ENCODE measurements at regions not wholly inside any gene's neighbourhood (a gene's known extent, or its start where the extent isn't known, plus 50 kb on each side); places are given as distances from the start of the nearest gene placed in this dataset.

DNA sequence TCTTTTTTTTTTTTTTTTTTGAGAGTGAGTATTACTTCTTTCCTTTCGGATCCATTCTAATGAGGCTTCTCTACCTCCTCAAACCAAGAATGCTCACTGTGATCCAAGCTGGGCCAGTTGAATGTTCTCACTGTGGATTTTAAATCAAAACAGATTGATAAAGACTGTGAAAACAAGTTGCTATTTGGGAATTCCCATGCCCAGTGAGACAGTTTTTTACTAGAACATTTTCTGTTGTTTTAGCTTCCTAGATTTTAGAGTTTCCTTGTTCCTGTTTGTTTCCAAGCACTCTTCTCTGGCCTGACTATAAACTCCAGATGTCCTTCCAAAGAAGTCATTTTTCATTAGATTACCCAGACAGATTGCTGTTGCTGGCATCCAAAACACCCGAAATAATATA lies 60.1 kb upstream of the GALNT15 start:
- no peaks in the 10 kb centered on the region for H3K4me1 ChIP-seq (ENCODE audit: insufficient read depth)
- H4K20me1 ChIP-seq (replicated peaks; ENCODE audit: insufficient read depth) = no peaks in the 10 kb centered on the region
- TF ChIP-seq NANOG (IDR thresholded peaks at IDR 0.05; ENCODE audit: borderline replicate concordance) (no peak), STAT1 (IDR thresholded peaks at IDR 0.05; ENCODE audit: unreplicated experiment) (no peak), EZH2phosphoT487 (IDR thresholded peaks at IDR 0.05; ENCODE audit: unreplicated experiment) (no peak), ZNF331 (CRISPR knock-in tag; IDR thresholded peaks at IDR 0.05; ENCODE audit: low read depth) (no peak), POLR2AphosphoS5 (IDR thresholded peaks at IDR 0.05; ENCODE audit: low read depth) (no peak), JUNB (IDR thresholded peaks at IDR 0.05; ENCODE audit: unreplicated experiment) (no peak), CREB1 (CRISPR knock-in tag; IDR thresholded peaks at IDR 0.05; ENCODE audit: low read depth) (no peak), EZH2 (IDR thresholded peaks at IDR 0.05; ENCODE audit: low read depth, unreplicated experiment) (no peak), ZNF114 (CRISPR knock-in tag; IDR thresholded peaks at IDR 0.05) (no peak)
- TF ChIP-seq, protein P1, sequence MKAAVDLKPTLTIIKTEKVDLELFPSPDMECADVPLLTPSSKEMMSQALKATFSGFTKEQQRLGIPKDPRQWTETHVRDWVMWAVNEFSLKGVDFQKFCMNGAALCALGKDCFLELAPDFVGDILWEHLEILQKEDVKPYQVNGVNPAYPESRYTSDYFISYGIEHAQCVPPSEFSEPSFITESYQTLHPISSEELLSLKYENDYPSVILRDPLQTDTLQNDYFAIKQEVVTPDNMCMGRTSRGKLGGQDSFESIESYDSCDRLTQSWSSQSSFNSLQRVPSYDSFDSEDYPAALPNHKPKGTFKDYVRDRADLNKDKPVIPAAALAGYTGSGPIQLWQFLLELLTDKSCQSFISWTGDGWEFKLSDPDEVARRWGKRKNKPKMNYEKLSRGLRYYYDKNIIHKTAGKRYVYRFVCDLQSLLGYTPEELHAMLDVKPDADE (IDR thresholded peaks at IDR 0.05) = no peak
- TF ChIP-seq, protein P2, sequence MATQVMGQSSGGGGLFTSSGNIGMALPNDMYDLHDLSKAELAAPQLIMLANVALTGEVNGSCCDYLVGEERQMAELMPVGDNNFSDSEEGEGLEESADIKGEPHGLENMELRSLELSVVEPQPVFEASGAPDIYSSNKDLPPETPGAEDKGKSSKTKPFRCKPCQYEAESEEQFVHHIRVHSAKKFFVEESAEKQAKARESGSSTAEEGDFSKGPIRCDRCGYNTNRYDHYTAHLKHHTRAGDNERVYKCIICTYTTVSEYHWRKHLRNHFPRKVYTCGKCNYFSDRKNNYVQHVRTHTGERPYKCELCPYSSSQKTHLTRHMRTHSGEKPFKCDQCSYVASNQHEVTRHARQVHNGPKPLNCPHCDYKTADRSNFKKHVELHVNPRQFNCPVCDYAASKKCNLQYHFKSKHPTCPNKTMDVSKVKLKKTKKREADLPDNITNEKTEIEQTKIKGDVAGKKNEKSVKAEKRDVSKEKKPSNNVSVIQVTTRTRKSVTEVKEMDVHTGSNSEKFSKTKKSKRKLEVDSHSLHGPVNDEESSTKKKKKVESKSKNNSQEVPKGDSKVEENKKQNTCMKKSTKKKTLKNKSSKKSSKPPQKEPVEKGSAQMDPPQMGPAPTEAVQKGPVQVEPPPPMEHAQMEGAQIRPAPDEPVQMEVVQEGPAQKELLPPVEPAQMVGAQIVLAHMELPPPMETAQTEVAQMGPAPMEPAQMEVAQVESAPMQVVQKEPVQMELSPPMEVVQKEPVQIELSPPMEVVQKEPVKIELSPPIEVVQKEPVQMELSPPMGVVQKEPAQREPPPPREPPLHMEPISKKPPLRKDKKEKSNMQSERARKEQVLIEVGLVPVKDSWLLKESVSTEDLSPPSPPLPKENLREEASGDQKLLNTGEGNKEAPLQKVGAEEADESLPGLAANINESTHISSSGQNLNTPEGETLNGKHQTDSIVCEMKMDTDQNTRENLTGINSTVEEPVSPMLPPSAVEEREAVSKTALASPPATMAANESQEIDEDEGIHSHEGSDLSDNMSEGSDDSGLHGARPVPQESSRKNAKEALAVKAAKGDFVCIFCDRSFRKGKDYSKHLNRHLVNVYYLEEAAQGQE (IDR thresholded peaks at IDR 0.05; ENCODE audit: unreplicated experiment) = no peak
- TF ChIP-seq, protein P3, sequence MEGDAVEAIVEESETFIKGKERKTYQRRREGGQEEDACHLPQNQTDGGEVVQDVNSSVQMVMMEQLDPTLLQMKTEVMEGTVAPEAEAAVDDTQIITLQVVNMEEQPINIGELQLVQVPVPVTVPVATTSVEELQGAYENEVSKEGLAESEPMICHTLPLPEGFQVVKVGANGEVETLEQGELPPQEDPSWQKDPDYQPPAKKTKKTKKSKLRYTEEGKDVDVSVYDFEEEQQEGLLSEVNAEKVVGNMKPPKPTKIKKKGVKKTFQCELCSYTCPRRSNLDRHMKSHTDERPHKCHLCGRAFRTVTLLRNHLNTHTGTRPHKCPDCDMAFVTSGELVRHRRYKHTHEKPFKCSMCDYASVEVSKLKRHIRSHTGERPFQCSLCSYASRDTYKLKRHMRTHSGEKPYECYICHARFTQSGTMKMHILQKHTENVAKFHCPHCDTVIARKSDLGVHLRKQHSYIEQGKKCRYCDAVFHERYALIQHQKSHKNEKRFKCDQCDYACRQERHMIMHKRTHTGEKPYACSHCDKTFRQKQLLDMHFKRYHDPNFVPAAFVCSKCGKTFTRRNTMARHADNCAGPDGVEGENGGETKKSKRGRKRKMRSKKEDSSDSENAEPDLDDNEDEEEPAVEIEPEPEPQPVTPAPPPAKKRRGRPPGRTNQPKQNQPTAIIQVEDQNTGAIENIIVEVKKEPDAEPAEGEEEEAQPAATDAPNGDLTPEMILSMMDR (conservative IDR thresholded peaks at IDR 0.05; ENCODE audit: low read depth in 2 of 2) = no peak
- TF ChIP-seq, protein P4, sequence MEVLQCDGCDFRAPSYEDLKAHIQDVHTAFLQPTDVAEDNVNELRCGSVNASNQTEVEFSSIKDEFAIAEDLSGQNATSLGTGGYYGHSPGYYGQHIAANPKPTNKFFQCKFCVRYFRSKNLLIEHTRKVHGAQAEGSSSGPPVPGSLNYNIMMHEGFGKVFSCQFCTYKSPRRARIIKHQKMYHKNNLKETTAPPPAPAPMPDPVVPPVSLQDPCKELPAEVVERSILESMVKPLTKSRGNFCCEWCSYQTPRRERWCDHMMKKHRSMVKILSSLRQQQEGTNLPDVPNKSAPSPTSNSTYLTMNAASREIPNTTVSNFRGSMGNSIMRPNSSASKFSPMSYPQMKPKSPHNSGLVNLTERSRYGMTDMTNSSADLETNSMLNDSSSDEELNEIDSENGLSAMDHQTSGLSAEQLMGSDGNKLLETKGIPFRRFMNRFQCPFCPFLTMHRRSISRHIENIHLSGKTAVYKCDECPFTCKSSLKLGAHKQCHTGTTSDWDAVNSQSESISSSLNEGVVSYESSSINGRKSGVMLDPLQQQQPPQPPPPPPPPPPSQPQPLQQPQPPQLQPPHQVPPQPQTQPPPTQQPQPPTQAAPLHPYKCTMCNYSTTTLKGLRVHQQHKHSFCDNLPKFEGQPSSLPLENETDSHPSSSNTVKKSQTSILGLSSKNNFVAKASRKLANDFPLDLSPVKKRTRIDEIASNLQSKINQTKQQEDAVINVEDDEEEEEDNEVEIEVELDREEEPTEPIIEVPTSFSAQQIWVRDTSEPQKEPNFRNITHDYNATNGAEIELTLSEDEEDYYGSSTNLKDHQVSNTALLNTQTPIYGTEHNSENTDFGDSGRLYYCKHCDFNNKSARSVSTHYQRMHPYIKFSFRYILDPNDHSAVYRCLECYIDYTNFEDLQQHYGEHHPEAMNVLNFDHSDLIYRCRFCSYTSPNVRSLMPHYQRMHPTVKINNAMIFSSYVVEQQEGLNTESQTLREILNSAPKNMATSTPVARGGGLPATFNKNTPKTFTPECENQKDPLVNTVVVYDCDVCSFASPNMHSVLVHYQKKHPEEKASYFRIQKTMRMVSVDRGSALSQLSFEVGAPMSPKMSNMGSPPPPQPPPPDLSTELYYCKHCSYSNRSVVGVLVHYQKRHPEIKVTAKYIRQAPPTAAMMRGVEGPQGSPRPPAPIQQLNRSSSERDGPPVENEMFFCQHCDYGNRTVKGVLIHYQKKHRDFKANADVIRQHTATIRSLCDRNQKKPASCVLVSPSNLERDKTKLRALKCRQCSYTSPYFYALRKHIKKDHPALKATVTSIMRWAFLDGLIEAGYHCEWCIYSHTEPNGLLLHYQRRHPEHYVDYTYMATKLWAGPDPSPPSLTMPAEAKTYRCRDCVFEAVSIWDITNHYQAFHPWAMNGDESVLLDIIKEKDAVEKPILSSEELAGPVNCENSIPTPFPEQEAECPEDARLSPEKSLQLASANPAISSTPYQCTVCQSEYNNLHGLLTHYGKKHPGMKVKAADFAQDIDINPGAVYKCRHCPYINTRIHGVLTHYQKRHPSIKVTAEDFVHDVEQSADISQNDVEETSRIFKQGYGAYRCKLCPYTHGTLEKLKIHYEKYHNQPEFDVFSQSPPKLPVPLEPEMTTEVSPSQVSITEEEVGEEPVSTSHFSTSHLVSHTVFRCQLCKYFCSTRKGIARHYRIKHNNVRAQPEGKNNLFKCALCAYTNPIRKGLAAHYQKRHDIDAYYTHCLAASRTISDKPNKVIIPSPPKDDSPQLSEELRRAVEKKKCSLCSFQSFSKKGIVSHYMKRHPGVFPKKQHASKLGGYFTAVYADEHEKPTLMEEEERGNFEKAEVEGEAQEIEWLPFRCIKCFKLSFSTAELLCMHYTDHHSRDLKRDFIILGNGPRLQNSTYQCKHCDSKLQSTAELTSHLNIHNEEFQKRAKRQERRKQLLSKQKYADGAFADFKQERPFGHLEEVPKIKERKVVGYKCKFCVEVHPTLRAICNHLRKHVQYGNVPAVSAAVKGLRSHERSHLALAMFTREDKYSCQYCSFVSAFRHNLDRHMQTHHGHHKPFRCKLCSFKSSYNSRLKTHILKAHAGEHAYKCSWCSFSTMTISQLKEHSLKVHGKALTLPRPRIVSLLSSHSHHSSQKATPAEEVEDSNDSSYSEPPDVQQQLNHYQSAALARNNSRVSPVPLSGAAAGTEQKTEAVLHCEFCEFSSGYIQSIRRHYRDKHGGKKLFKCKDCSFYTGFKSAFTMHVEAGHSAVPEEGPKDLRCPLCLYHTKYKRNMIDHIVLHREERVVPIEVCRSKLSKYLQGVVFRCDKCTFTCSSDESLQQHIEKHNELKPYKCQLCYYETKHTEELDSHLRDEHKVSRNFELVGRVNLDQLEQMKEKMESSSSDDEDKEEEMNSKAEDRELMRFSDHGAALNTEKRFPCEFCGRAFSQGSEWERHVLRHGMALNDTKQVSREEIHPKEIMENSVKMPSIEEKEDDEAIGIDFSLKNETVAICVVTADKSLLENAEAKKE (CRISPR knock-in tag; IDR thresholded peaks at IDR 0.05) = no peak
- H3K4me3 ChIP-seq = no peak overlapping the region
- H3K27ac Mint-ChIP-seq = no peak overlapping the region
- H3K27me3 ChIP-seq (ENCODE audit: insufficient read depth) = no peaks in the 10 kb centered on the region
- H3K4me3 Mint-ChIP-seq = no peak overlapping the region
- no peak overlapping the region for H3K27ac ChIP-seq (ENCODE audit: low read depth)
- peaks cover 4% of the 10 kb centered on the region; the same call in 2 of the 3 replicates for H3K9me3 Mint-ChIP-seq
- no peaks in the 10 kb centered on the region for H3K36me3 Mint-ChIP-seq (ENCODE audit: low read depth)
- 0 out of 2 replicates have a peak, but pooled peaks cover 10% of the 10 kb centered on the region for H3K9me2 ChIP-seq (ENCODE audit: insufficient read depth)
- ATAC-seq (no peak), DNase-seq (ENCODE audit: low spot score) (no peak)
- no peaks in the 10 kb centered on the region; the same call in 1 of the 2 replicates for H3K36me3 ChIP-seq (ENCODE audit: insufficient read depth)
- H3K27me3 Mint-ChIP-seq (ENCODE audit: insufficient read depth, low read depth, poor library complexity) = peaks cover 1% of the 10 kb centered on the region
- no peak overlapping the region for H2AFZ ChIP-seq
- H3K4me2 ChIP-seq = no peak overlapping the region
- H3F3A ChIP-seq (replicated peaks; ENCODE audit: low read depth) = no peaks in the 10 kb centered on the region
- H3K79me2 ChIP-seq (replicated peaks; ENCODE audit: insufficient read depth) = no peaks in the 10 kb centered on the region
- no peaks in the 10 kb centered on the region for H3K4me1 Mint-ChIP-seq
